ENCODE measurements at regions not wholly inside any gene's neighbourhood (a gene's known extent, or its start where the extent isn't known, plus 50 kb on each side); places are given as distances from the start of the nearest gene placed in this dataset.

DNA sequence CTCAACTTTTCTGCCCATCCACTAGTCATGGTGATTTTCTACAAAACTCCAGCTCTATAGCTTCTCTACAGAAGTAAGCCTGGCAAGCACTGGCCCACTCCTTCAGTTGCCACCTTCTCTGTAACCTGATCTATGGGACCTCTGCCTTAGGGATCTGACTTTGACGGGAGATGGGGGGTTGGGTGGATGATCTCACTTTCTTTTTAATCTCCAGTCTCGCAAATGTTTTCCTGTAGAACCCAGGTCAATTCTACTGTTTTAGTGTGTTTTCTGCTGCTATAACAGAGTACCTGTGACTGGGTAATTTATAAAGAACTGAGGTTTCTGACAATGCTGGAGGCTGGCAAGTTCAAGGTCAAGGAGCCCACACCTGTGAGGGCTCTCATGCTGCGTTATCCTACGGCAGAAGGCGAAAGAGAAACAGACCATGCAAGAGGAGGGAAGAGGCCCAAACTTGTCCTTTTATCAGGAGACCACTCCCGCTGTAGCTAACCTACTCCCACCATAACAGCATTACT lies 189.9 kb upstream of the THRB start:
- TF ChIP-seq, protein P1, sequence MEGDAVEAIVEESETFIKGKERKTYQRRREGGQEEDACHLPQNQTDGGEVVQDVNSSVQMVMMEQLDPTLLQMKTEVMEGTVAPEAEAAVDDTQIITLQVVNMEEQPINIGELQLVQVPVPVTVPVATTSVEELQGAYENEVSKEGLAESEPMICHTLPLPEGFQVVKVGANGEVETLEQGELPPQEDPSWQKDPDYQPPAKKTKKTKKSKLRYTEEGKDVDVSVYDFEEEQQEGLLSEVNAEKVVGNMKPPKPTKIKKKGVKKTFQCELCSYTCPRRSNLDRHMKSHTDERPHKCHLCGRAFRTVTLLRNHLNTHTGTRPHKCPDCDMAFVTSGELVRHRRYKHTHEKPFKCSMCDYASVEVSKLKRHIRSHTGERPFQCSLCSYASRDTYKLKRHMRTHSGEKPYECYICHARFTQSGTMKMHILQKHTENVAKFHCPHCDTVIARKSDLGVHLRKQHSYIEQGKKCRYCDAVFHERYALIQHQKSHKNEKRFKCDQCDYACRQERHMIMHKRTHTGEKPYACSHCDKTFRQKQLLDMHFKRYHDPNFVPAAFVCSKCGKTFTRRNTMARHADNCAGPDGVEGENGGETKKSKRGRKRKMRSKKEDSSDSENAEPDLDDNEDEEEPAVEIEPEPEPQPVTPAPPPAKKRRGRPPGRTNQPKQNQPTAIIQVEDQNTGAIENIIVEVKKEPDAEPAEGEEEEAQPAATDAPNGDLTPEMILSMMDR (conservative IDR thresholded peaks at IDR 0.05) = no peak
- TF ChIP-seq ZFX (IDR thresholded peaks at IDR 0.05) = no peak

Data from C4-2B (cell line).